ENCODE measurements at regions not wholly inside any gene's neighbourhood (a gene's known extent, or its start where the extent isn't known, plus 50 kb on each side); places are given as distances from the start of the nearest gene placed in this dataset.

DNA sequence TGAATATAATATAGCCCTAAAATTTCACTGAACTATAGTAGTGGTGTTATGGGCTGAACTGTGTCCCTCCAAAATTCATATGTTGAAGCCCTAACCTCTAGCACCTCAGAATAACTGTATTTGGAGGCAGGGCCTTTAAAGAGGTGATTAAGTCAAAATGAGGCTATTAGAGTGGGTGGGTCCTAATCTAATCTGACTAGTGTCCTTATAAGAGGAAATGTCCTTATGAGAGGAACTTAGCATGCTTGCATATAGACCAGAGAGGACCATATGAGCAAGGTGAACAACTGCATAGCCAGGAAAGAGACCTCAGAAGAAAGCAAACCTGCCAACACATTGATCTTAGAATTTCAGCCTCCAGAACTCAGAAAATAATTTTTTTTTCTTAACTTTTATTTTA is 238.4 kb downstream of the ZEB2 start:
- DNase-seq (ENCODE audit: low spot score), result no peak

DNA sequence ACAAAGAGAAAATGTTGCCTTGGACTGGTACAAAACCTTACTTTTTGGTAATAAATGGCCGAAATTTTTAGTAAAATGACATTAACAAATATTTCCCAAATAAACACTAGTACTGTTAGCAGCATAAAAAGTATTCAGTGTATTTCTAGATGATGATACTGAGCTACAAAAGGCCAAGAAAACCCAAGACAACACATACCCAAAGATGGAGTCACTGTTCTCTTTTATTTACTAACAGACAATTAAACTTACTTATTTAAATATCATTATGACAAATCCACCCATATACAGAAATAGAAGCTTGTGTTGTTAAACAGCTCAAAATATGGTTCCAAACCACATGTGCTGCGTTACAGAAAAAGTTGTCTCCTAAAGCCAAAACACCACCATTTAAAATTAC is 239.9 kb downstream of the ZEB2 start:
- no peak for DNase-seq (ENCODE audit: low spot score)

DNA sequence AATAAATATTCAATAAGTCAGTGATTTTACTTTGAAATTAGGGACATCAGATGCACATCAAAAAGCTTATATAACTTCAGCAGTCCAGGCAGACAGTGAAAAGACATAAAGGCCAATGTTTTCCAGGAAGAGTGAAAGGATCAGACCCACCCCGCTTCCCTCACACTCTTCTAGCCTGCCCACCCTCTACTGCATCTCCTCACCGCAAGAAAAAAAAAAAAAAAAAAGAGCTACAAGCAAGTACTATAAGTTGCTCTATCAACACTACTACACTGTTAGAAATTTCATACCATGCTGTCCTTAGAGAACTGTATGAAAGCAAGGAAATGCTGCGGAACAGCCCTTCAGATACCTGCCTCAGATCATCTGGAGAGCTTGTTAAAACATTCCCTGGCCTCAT is 240.8 kb downstream of the ZEB2 start:
- DNase-seq (ENCODE audit: low spot score), result no peak

DNA sequence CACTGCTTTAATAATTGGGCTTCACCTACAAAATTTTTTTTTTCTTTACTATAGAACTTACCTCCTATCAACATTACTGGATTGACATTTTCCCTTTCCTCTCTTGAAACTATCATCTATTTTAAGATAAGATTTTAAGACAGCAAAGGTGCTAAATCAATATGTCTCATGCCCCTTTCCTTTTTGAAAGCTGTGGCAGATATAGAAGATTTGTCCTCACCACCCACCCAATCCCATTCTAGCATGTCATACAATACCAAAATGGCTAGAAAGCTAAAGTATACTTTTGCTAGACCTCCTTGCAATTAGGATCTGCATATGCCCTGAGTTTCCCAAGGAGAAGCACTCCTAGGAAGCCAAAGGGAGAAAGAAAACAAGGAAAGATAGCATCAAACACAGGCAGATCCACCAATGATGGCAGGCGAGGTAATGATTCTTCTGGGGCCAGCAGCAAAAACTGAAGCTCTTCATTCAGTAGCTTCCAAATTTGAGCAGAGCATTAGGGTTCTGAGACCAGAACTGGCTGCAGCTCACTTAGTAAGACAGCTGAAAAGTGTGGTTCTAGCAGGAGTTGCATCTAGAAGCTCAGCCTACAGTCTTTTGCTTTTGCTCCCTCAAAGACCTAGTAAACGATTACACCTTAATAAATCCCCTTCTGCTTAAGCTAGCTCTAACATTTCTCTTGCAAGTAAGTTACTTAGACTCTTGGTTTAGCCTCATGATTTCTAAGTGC is 242.1 kb downstream of the ZEB2 start:
- DNase-seq (ENCODE audit: low spot score), result no peak

DNA sequence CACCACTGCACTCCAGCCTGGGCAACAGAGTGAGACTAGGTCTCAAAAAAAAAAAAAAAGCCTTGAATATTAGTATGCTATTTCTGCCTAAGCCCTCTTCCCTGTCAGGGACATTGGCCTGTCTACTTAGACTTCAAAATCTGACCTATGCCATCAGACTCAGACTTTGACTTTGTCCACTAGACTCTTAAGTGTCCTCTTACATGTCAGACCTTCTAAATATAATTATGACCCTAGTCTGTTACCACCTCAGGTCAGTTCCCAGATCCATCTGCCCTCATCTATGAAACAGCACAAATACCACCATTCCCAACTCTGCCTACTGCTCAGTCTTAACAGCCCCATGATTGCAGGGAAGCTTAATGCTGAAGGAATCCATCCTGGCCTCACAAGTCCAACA is 244.6 kb downstream of the ZEB2 start:
- DNase-seq (ENCODE audit: low spot score), result no peak

DNA sequence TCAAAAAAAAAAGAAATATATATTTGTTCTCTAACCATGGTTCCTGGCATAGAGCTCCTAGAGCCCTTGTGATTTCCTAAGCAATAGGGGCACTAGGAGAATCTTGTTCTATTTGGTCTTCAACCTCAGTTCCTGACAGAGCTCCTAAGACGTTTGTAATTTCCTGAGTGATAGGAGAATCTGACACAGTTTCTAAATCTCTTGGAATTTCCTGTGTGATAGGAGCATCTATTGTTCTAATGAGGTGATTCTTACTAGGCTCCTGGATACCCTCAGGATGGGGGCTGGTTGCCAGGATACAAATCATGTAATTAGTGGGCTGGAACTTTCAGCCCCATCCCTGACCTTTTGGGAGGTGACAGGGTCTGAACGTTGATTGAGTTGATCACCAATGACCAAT is 245.8 kb downstream of the ZEB2 start:
- no peak for DNase-seq (ENCODE audit: low spot score)

DNA sequence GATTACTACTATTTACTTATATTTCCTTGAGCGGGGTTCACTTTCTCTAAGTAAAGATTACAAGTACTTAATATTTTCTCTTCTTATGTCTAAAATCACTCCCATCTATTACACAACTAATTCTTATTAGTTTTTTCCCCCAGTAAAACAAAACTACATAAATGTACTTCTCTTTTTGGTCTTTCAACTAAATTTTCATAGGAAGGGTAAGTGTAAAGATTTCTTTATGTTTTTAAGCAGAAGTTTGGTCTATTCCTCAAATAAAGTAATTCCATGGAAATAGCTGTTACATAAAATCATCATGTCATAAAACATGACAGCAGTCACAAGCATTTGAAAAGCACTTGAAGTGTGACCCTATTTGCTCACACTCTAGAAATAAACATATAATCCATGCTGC is 249.0 kb downstream of the ZEB2 start:
- no peak for DNase-seq (ENCODE audit: low spot score)

DNA sequence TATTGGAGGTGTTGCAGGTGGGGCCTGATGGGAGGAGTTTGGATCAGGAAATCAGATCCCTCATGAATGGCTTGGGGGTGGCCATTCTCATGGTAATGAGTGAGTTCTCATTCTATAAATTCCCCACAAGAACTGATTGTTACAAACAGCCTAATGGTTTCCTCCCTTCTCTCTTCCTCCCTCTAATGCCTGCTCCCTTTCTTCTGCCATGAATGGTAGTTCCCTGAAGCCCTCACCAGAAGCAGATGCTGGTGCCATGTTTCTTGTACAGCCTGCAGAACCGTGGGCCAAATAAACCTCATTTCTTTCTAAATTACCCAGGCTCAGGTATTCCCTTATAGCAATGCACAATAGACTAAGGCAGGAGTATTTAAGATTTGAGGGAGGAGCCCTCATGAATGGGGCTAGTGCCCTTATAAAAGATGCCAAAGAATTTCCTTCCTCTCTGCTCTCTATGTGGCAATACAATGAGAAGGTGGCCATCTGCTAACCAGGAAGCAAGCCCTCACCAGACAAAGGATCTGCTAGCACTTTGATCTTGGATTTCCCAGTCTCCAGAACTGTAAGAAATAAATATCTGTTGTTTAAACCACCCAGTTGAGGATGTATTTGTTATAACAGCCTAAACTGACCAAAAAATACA is 251.8 kb downstream of the ZEB2 start:
- no peak for DNase-seq (ENCODE audit: low spot score)

DNA sequence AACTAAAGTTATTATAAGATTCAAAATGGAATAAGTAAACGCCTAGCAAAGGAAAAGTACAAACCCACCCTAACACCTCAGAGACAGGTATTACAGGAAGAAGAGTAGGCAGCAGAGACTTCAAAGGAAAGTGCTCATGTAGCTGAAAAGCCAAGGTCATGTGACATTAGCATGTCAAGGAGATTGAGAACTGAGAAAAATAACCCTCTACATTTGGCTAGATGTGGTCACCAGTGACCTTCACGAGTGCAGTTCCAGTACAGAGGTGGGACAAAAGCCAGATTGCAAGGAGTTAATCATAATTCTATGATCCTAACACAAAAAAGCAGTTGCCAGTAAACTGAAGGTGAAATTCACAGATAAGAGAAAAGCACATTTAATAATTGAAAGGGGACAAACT is 252.7 kb downstream of the ZEB2 start:
- DNase-seq (ENCODE audit: low spot score), result no peak

DNA sequence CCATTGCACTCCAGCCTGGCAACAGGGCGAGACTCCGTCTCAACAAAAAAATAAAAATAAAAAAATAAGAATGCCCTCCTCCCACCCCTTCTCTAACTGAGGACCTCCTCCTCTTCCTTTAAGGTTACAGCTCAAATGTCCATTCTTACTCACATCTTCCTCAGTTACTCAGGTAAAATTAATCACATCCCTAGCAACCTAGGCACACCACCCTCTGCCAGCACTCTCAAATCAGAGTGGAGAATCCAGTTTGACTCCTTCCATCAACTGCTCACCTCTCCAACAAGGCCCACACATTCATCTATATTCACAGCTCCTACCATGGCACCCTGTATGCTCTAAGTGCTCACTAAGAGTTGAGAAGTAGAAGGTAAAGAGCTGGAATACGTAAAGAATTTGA is 254.3 kb downstream of the ZEB2 start:
- DNase-seq (ENCODE audit: low spot score), result no peak

DNA sequence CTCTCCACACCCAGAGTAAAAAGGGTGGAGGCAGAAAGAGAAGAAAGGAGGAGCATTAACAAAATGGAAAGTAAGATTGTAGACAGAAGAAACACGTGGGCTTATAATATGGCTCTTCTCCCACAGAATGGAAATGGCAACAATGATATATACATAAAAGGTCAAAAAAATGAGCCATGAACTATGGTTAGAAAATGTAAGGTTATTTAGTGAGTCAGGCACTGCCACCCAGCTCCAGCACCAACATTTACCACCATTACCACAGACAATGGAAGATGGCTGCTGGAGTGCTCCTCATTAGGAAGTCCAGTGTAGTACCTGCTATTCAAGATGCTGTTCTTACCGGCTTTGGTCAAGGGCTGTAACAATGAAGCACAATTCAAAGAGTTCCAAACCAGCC is 258.0 kb downstream of the ZEB2 start:
- DNase-seq (ENCODE audit: low spot score), result no peak

DNA sequence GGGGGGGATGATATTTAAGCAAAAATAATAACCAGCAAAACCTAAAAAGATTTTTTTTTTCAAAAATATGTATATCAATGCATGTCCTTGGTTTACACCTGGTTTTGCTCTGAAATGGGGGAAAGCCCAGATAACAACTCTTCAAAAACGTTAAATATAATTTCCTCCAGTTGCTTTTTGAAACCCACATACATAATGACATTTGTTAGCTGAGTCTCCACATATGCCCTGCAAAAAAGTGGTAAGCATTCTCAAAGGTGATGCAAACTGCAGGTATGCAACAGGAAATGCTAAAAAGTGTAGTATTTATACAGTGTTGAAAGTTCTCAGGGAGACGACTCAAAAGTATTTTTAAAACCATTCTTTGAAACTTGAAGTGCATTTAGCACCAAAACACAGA is 258.6 kb downstream of the ZEB2 start:
- DNase-seq (ENCODE audit: low spot score), result no peak

DNA sequence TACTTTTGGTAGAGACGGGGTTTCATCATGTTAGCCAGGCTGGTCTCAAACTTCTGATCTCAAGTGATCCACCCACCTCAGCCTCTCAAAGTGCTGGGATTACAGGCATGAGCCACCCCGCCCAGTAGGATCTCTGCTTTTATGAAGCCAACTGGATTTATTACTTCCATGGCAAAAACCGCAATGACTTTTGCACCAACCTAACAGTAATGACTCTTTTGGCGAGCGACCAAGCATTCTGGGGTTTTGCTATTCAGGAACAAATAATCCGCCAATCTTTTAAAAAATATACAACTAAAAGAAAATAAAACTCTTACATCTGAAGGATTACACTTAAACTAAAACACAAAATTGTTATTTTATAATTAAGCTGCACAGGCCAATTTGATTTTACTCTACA is 260.6 kb downstream of the ZEB2 start:
- DNase-seq (ENCODE audit: low spot score), result no peak

DNA sequence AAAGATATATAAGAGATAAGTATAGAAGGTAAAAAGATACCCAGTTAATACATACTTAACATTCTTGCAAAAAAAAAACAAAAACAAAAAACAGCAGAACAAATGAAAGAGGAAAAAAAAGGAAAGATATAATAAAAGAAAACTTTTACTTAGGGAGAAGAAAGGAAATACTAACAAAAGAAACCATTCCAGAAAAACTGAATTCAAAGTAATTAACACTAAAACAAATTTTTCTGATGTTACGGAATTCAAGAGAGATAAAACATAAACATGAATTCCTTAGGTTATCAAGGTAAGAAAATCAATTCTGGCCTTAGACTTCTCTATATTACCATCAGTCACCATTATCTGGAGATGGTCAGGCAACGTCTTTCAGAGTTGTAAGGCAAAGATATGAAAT is 261.8 kb downstream of the ZEB2 start:
- no peak for DNase-seq (ENCODE audit: low spot score)

DNA sequence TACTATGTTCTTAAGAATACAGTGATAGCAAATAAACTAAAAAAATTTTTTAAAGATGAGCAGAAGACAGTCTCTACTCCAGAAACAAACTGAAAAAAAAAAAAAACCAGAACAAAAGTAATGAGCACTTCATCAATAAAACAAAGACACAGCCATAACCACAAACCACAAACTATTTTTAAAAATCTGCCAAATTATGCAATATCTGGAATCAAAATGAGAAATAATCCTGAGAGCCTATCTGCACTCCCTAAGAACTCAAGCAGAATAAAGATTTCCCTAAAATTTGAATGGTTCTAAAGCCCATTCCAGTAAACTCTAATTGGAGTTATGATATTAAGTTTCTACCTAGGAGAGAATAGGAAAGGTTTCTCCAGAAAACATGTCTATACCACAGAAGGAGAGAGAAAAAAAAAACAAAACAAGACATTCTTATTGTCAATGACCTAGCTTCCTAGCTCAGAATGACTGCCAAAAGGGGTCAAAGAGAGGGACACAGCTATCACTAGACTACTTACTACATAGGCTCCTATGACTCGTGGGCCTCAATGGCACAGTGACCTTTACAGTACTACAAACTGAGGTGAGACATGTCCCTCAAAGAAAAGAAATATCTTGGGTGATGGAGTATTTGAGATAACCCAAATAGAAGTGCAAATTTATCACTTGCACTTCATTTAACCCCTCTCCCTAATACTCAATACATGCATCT is 262.8 kb downstream of the ZEB2 start:
- no peak for DNase-seq (ENCODE audit: low spot score)

DNA sequence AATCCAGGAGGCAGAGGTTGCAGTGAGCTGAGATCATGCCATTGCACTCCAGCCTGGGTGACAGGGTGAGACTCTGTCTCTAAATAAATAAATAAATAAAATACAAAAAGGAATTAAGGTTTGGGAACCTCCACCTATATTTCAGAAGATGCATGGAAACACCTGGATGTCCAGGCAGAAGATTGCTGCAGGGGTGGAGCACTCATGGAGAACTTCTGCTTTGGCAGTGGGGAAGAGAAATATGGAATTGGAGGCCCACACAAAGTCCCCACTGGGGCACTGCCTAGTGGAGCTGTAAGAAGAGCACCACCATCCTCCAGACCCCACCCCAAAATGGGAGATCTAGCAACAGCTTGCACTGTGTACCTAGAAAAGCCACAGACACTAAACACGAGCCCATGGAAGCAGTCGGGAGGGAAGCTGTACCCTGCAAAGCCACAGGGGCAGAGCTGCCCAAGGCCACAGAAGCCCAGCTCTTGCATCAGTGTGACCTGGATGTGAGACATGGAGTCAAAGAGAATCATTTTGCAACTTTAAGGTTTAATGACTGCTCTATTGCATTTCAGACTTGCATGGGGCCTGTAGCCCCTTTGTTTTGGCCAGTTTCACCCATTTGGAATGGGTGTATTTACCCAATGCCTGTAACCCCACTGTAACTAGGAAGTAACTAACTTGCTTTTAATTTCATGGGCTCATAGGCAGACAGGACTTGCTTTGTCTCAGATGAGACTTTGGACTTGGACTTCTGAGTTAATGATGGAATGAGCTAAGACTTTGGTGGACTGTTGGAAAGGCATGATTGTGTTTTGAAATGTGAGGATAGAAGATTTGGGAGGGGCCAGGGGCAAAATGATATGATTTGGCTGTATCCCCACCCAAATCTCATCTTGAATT is 265.3 kb downstream of the ZEB2 start:
- no peak for DNase-seq (ENCODE audit: low spot score)

DNA sequence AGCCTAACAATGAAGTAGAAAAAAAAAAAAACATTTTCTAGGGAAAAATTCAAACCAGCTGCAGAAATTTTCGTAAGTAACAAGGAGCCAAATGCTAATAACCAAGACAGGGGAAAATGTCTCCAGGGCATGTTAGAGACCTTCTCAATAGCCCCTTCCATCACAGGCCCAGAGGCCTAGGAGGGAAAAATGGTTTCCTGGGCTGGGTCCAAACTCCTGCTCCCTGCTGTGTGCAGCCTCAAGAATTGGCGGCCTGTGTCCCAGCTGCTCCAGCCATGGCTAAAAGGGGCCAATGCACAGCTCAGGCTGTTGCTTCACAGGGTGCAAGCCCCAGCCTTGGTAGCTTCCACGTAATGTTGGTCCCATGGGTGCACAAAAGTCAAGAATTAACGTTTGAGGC is 266.2 kb downstream of the ZEB2 start:
- DNase-seq (ENCODE audit: low spot score), result no peak

DNA sequence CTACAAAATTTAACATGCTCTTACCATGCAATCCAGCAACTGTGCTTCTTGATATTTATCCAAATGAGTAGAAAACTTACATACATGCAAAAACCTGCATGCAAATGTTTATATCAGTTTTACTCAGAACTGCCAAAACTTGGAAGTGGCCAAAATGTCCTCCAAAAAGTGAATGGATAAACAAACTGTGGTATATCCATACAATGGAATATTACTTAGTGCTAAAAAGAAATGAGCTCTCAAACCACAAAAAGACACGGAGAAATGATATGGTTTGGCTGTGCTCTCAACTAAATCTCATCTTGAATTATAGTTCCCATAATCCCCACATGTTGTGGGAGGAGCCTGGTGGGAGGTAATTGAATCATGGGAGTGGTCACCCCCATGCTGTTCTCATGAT is 267.2 kb downstream of the ZEB2 start:
- DNase-seq (ENCODE audit: low spot score), result no peak

DNA sequence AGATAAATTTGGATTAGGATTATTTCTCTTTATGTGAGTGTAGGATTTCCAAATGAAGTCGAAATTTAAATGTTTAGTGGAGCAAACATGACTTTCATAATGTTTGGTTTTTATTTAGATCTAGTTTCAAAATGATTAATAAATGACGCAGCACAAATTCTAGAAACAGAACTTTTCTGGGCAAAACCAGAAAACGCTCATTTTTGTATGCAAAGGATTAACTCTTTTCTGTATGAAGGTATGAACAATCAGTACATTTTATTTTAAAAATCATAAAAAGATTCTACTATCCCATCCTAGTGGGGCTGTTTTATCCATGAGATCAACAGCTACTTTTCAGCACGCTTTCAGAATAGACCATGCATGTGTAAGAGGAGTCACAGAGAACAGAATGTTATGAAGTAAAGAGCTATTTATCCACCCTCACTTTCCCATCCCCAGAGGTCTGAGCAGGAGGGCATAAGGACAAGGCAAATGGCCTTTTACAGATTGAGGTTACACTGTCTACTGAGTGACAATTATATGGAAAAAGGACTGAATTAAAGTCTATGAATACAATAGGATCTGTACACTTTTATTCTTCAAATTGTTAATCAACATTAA is 270.8 kb downstream of the ZEB2 start:
- no peak for DNase-seq (ENCODE audit: low spot score)

DNA sequence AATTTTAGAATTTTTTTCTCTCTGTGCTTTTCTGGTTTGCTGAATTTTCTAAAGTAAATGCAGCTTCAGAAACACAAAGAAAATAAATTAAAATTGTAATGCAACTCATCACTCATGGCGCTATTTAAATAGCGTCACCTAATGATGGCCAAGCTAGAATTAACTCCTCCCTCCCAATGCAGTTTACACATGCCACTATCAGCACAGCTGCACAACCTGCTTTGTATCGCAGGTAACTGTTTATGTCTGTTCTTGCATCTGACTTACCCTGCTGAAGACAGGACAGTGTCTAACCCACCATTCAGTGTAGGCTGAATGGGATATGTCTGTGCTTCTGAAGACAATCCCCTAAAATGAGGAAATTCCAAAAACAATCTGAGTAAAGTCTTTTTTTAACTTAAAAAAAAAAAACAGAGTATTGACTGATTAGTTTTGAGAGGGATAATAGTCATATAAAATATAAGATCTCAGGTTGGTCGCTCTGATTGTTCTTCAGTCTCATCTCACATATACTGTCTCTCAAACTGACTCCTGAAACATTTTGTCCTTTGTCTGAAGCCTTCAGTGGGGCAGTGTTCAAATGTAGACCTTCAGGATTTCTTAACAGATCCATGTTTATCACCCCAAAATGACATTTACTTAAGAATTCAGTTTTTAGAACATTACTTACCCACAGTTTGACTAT is 271.4 kb downstream of the ZEB2 start:
- no peak for DNase-seq (ENCODE audit: low spot score)

DNA sequence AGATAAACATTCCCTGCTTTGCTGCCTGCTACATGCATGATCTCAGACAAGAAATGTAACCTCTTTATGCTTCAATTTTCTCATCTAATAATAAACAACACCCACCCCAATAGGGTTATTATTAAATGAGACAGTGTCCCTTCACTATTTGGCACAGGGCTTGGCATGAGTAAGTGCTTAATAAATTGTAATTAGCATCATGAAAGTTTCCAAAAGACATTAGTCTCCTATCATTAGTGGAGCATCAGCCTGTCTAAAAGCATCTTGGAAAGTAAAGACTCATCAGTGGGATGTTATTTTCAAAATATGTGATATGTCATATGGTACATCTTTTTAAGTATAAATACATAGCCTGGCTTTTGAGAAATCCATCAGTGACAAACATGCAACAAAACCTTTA is 275.0 kb downstream of the ZEB2 start:
- DNase-seq (ENCODE audit: low spot score), result no peak

DNA sequence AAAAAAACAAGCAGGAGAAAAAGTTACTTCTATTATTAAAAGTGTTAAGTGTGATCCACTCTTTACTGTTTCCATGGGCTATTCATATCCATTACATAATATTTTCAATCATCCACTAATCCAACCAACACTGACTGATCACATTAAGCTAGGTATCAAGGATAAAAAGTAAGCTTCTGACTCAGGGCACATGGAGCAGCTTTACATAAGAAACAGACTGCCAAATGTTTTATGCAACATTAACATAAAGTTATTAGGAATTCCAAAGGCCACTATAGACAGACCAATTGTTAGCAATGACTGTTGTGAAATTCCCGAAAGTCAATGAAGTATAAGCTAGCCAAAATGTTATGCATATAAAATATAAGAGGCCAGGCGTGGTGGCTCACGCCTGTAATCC is 277.6 kb downstream of the ZEB2 start:
- no peak for DNase-seq (ENCODE audit: low spot score)

Data from RKO (cell line).